SK-N-MC (cell line): ENCODE measurements at regions not wholly inside any gene's neighbourhood (a gene's known extent, or its start where the extent isn't known, plus 50 kb on each side); places are given as distances from the start of the nearest gene placed in this dataset.

ENCODE experiments used
- DNase-seq: peaks from one replicate; pipeline ENCODE4 v3.0.0-alpha.2; 2011; ENCODE audit warnings: low read depth, low spot score
- H3K27ac ChIP-seq: fragments of 200-600 bp; sonication (generic); 2 replicates; pipeline ENCODE4 v1.5.1; 2016; ENCODE audit warnings: mixed run types
- H3K36me3 ChIP-seq: fragments of 200-600 bp; sonication (generic); 2 replicates; pipeline ENCODE4 v1.6.1; 2017; ENCODE audit warnings: antibody characterized with exemption, low read length, mixed read lengths; ENCODE audit not compliant: insufficient read depth
- H3K4me3 ChIP-seq: fragments of 200-600 bp; sonication (generic); 2 replicates; pipeline ENCODE4 v1.5.1; 2016
- H3K9ac ChIP-seq: fragments of 200-600 bp; sonication (generic); 2 replicates; pipeline ENCODE4 v1.8.0; 2017; ENCODE audit warnings: mixed run types, mixed read lengths; ENCODE audit not compliant: insufficient read length
- H3K9me3 ChIP-seq: fragments of 200-600 bp; sonication (generic); 2 replicates; pipeline ENCODE4 v1.6.1; 2017; ENCODE audit warnings: low read depth, mild to moderate bottlenecking, antibody characterized with exemption, low read length, moderate library complexity, mixed read lengths
- EZH2 ChIP-seq: fragments of 200-600 bp; sonication (generic); IDR thresholded peaks from one replicate; pipeline ENCODE4 v1.6.1; 2017; ENCODE audit warnings: antibody characterized with exemption
- FOXP2 ChIP-seq: optimal IDR thresholded peaks from 2 replicates; pipeline ENCODE3; 2011; ENCODE audit warnings: mild to moderate bottlenecking, moderate library complexity; ENCODE audit not compliant: insufficient read depth; ENCODE audit errors: extremely low read length, control extremely low read depth
- POLR2AphosphoS5 ChIP-seq: IDR thresholded peaks from 2 replicates; pipeline ENCODE4 v1.6.1; 2012; ENCODE audit warnings: mild to moderate bottlenecking, low read depth, low read length, borderline replicate concordance

GRCh38 chr2:18814387-18814786, 225.0 kb upstream of the NT5C1B start:
- H3K4me3 ChIP-seq, result no peak overlapping the region
- no peak overlapping the region for H3K27ac ChIP-seq
- no peaks in the 10 kb centered on the region for H3K9me3 ChIP-seq
- H3K9ac ChIP-seq, result no peak overlapping the region
- TF ChIP-seq EZH2, result no peak
- no peak for TF ChIP-seq POLR2AphosphoS5
- TF ChIP-seq FOXP2, result no peak
- H3K36me3 ChIP-seq, result no peaks in the 10 kb centered on the region
- no peak for DNase-seq

GRCh38 chr2:18804536-18804935, 215.2 kb upstream of the NT5C1B start:
- Histone ChIP-seq H3K9ac (no peak overlapping the region), H3K36me3 (no peaks in the 10 kb centered on the region), H3K27ac (no peak overlapping the region), H3K4me3 (no peak overlapping the region), H3K9me3 (no peaks in the 10 kb centered on the region)
- no peak for DNase-seq
- TF ChIP-seq POLR2AphosphoS5 (no peak), EZH2 (no peak), FOXP2 (no peak)

GRCh38 chr2:18803141-18803939, 214.0 kb upstream of the NT5C1B start:
- no peak overlapping the region for H3K9ac ChIP-seq
- H3K36me3 ChIP-seq, result no peaks in the 10 kb centered on the region
- H3K4me3 ChIP-seq, result no peak overlapping the region
- H3K27ac ChIP-seq, result no peak overlapping the region
- DNase-seq, result no peak
- TF ChIP-seq POLR2AphosphoS5 (no peak), FOXP2 (no peak), EZH2 (no peak)
- H3K9me3 ChIP-seq, result no peaks in the 10 kb centered on the region

- Histone ChIP-seq H3K9me3 (no peaks in the 10 kb centered on the region), H3K4me3 (no peak overlapping the region), H3K36me3 (no peaks in the 10 kb centered on the region), H3K27ac (no peak overlapping the region), H3K9ac (no peak overlapping the region)
- DNase-seq, result no peak
- TF ChIP-seq POLR2AphosphoS5 (no peak), FOXP2 (no peak), EZH2 (no peak)
Measured at GRCh38 chr2:18800240-18800971, 211.0 kb upstream of the NT5C1B start.

DNA sequence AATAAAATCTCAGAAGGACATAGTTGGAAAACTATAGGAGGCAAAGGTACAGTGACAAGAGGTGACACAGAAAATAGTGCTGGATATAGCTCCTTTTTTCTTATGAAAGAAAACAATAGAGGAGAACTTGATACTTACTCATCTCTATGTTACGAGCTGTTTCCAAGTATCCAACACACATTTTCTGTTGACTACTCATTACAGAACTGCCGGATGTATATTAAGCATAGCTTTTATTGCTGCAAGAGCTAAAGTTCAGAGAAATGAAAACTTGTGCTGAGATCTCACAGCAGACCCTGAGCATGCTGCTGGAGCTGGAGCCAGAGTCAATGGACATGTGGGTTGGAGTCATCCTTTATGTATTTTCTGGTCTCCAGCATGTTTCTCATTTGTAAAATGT, 210.0 kb upstream of the NT5C1B start:
- no peak overlapping the region for H3K4me3 ChIP-seq
- no peak for TF ChIP-seq EZH2
- no peak for TF ChIP-seq FOXP2
- TF ChIP-seq POLR2AphosphoS5, result no peak
- H3K9ac ChIP-seq, result no peak overlapping the region
- DNase-seq, result no peak
- H3K27ac ChIP-seq, result no peak overlapping the region
- H3K9me3 ChIP-seq, result no peaks in the 10 kb centered on the region
- no peaks in the 10 kb centered on the region for H3K36me3 ChIP-seq

DNA sequence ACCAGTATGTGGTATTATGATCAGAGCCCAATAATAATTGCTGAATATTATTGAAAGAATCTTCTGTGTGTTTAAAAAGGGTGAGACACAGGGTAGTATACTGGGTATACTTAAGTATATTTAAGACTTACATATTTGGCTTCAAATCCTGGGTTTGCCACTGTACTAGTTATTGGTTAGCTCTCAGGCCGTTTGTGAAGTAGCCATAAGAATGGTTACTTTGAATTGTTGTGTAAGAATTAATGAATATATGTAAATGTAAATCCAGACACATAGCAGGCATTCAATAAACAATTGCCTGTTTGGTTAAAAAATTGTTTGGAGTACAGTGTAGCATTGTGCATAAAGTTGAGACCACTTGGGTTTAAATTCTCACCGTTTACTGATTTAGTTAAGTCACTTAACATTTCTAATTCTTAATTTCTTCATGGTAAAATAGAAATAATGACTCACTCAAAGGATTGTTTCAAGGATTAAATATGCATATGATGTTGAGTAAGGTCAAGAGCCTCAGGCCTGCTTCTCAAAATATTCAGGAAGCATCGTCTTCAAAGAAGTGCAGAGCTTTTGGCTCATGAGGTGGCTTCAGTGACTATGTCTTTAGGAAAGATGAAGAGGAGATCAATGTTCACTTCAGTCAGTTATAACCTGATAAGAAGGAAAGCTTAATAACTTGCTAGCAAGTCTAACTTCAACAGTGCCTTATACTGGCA, 207.9 kb upstream of the NT5C1B start:
- Histone ChIP-seq H3K9ac (no peak overlapping the region), H3K36me3 (no peaks in the 10 kb centered on the region), H3K4me3 (no peak overlapping the region), H3K9me3 (no peaks in the 10 kb centered on the region), H3K27ac (no peak overlapping the region)
- DNase-seq, result no peak
- TF ChIP-seq FOXP2 (no peak), POLR2AphosphoS5 (no peak), EZH2 (no peak)

GRCh38 chr2:18795906-18796305, 206.5 kb upstream of the NT5C1B start:
- H3K4me3 ChIP-seq, result no peak overlapping the region
- TF ChIP-seq POLR2AphosphoS5 (no peak), FOXP2 (no peak), EZH2 (no peak)
- no peaks in the 10 kb centered on the region for H3K36me3 ChIP-seq
- no peaks in the 10 kb centered on the region for H3K9me3 ChIP-seq
- DNase-seq, result no peak
- no peak overlapping the region for H3K27ac ChIP-seq
- no peak overlapping the region for H3K9ac ChIP-seq

- TF ChIP-seq POLR2AphosphoS5, result no peak
- no peak for TF ChIP-seq EZH2
- TF ChIP-seq FOXP2, result no peak
- Histone ChIP-seq H3K4me3 (no peak overlapping the region), H3K27ac (no peak overlapping the region), H3K36me3 (no peaks in the 10 kb centered on the region), H3K9ac (no peak overlapping the region), H3K9me3 (no peaks in the 10 kb centered on the region)
- DNase-seq, result no peak
Measured at GRCh38 chr2:18792684-18793083, 203.3 kb upstream of the NT5C1B start.
